ENCODE measurements at regions not wholly inside any gene's neighbourhood (a gene's known extent, or its start where the extent isn't known, plus 50 kb on each side); places are given as distances from the start of the nearest gene placed in this dataset.

DNA sequence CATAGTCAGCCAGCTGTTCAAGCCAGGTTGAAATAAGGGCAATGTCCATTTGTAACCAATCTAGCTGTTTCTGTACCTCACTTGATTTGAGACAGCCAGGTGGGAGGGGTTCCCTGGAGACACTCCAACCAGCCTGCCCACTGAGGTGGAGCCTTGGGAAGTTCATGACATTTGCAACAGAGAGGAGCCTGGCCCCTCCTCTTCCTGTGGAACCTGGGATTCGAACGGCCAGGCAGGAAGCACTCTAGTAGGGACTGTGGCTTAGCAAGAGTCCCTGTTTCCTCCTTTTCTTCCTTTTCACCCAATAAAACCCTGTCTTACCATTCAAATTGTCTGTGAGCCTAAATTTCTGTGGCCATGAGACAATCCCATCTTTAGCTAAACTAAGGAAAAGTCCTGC lies 312.3 kb upstream of the NMUR2 start:
- H3K36me3 ChIP-seq (ENCODE audit: control insufficient read depth, insufficient read depth, low read length), result no peaks in the 10 kb centered on the region
- Mint-ChIP-seq H3K27me3 (ENCODE audit: insufficient read depth) (no peaks in the 10 kb centered on the region), H3K27ac (no peak overlapping the region), H3K4me3 (no peak overlapping the region), H3K36me3 (ENCODE audit: low read depth) (no peaks in the 10 kb centered on the region), H3K4me1 (no peaks in the 10 kb centered on the region), H3K9me3 (peaks cover 13% of the 10 kb centered on the region)
- no peak overlapping the region for H3K4me3 ChIP-seq (ENCODE audit: low read length)
- TF ChIP-seq, protein P1, sequence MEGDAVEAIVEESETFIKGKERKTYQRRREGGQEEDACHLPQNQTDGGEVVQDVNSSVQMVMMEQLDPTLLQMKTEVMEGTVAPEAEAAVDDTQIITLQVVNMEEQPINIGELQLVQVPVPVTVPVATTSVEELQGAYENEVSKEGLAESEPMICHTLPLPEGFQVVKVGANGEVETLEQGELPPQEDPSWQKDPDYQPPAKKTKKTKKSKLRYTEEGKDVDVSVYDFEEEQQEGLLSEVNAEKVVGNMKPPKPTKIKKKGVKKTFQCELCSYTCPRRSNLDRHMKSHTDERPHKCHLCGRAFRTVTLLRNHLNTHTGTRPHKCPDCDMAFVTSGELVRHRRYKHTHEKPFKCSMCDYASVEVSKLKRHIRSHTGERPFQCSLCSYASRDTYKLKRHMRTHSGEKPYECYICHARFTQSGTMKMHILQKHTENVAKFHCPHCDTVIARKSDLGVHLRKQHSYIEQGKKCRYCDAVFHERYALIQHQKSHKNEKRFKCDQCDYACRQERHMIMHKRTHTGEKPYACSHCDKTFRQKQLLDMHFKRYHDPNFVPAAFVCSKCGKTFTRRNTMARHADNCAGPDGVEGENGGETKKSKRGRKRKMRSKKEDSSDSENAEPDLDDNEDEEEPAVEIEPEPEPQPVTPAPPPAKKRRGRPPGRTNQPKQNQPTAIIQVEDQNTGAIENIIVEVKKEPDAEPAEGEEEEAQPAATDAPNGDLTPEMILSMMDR (conservative IDR thresholded peaks at IDR 0.05), result no peak
- H3K9ac ChIP-seq (ENCODE audit: extremely low read depth, low read length, poor library complexity, severe bottlenecking), result no peak overlapping the region
- no peak for DNase-seq
- H3K4me1 ChIP-seq (ENCODE audit: control insufficient read depth, insufficient read depth, low read length), result no peaks in the 10 kb centered on the region
- H3K27ac ChIP-seq (ENCODE audit: low read depth, low read length), result no peak overlapping the region
- no peaks in the 10 kb centered on the region for H3K27me3 ChIP-seq (ENCODE audit: control insufficient read depth, insufficient read depth, low read length, poor library complexity, severe bottlenecking)
- peaks cover 27% of the 10 kb centered on the region for H3K9me3 ChIP-seq (ENCODE audit: control insufficient read depth, low read length)
- 83% methylated on average over 2 of the region's 2 CpGs; no CpG with 5 or more reads in 1 of the 2 experiments for WGBS, 2 experiments (ENCODE audit: insufficient coverage in 1 of 2, insufficient read length in 1 of 2)

DNA sequence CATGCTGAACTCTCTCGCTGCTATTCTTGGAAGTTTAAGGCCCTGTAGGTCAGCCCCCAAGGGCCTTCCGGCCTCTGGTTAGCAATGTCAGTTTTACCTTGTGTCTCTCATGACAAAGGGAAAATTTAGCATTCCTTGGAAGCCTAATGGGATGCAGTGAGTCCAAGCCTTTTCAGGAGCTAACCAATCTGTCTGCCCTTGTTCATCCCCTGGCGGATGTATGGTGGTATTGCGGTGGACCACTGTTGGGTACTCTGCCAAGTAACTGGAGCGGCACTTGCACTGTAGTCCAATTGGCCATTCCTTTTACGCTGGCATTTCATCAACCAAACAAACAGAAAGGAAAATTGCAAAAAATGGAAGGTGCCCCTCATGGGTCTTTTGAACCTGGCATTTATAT lies 318.4 kb upstream of the NMUR2 start:
- no peaks in the 10 kb centered on the region for H3K27me3 Mint-ChIP-seq (ENCODE audit: insufficient read depth)
- H3K4me1 Mint-ChIP-seq, result no peaks in the 10 kb centered on the region
- Histone ChIP-seq H3K27ac (ENCODE audit: low read depth, low read length) (no peak overlapping the region), H3K27me3 (ENCODE audit: control insufficient read depth, insufficient read depth, low read length, poor library complexity, severe bottlenecking) (no peaks in the 10 kb centered on the region), H3K9ac (ENCODE audit: extremely low read depth, low read length, poor library complexity, severe bottlenecking) (no peak overlapping the region), H3K4me3 (ENCODE audit: low read length) (no peak overlapping the region), H3K36me3 (ENCODE audit: control insufficient read depth, insufficient read depth, low read length) (no peaks in the 10 kb centered on the region), H3K4me1 (ENCODE audit: control insufficient read depth, insufficient read depth, low read length) (no peaks in the 10 kb centered on the region), H3K9me3 (ENCODE audit: control insufficient read depth, low read length) (peaks cover 37% of the 10 kb centered on the region)
- peaks cover 28% of the 10 kb centered on the region for H3K9me3 Mint-ChIP-seq
- TF ChIP-seq, protein P1 (conservative IDR thresholded peaks at IDR 0.05), result peak; percentile 59
- no peak overlapping the region for H3K4me3 Mint-ChIP-seq
- WGBS, 2 experiments (ENCODE audit: insufficient coverage in 1 of 2, insufficient read length in 1 of 2), result 95 to 97% methylated on average over 4 to 6 of the region's 6 CpGs
- no peaks in the 10 kb centered on the region for H3K36me3 Mint-ChIP-seq (ENCODE audit: low read depth)
- peak; percentile 83 for DNase-seq
- H3K27ac Mint-ChIP-seq, result no peak overlapping the region

DNA sequence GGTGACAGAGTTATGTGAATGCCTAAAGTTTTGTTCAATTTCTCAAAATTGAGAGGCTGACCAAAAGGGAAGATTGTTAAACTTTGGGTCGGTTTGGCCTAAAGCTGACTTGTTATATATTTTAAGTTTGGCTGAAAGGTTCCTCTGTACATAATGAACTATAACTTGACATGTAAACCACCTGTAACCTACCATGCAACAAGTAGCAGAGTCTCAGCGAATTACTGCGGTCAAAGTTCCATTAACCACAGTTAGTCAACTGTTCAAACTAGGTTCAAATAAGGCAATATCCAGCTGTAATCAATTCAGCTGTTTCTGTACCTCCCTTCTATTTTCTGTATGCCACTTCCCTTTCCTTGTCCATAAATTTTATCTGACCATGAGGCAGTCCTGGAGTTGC lies 325.1 kb upstream of the NMUR2 start:
- WGBS, 2 experiments (ENCODE audit: insufficient coverage in 1 of 2, insufficient read length in 1 of 2), result 91 to 100% methylated on average over 2 to 3 of the region's 3 CpGs
- no peak overlapping the region for H3K27ac Mint-ChIP-seq
- peaks cover 11% of the 10 kb centered on the region for H3K9me3 ChIP-seq (ENCODE audit: control insufficient read depth, low read length)
- H3K27ac ChIP-seq (ENCODE audit: low read depth, low read length), result no peak overlapping the region
- TF ChIP-seq, protein P1 (conservative IDR thresholded peaks at IDR 0.05), result no peak
- no peaks in the 10 kb centered on the region for H3K27me3 Mint-ChIP-seq (ENCODE audit: insufficient read depth)
- H3K9ac ChIP-seq (ENCODE audit: extremely low read depth, low read length, poor library complexity, severe bottlenecking), result no peak overlapping the region
- H3K4me1 Mint-ChIP-seq, result peaks cover 5% of the 10 kb centered on the region
- H3K36me3 ChIP-seq (ENCODE audit: control insufficient read depth, insufficient read depth, low read length), result no peaks in the 10 kb centered on the region
- H3K4me3 Mint-ChIP-seq, result no peak overlapping the region
- peaks cover 6% of the 10 kb centered on the region for H3K9me3 Mint-ChIP-seq
- no peak for DNase-seq
- H3K4me1 ChIP-seq (ENCODE audit: control insufficient read depth, insufficient read depth, low read length), result no peaks in the 10 kb centered on the region
- no peak overlapping the region for H3K4me3 ChIP-seq (ENCODE audit: low read length)
- no peaks in the 10 kb centered on the region for H3K27me3 ChIP-seq (ENCODE audit: control insufficient read depth, insufficient read depth, low read length, poor library complexity, severe bottlenecking)
- no peaks in the 10 kb centered on the region for H3K36me3 Mint-ChIP-seq (ENCODE audit: low read depth)

Measured in endodermal cell (in vitro differentiated cells).